SH-SY5Y (cell line): ENCODE measurements at regions not wholly inside any gene's neighbourhood (a gene's known extent, or its start where the extent isn't known, plus 50 kb on each side); places are given as distances from the start of the nearest gene placed in this dataset.

ENCODE experiments used
- GATA2 ChIP-seq: IDR thresholded peaks from 2 replicates; pipeline ENCODE4 v1.6.1; 2011; ENCODE audit warnings: mild to moderate bottlenecking, low read depth, low read length
- GATA3 ChIP-seq: IDR thresholded peaks from 2 replicates; pipeline ENCODE4 v1.6.1; 2011; ENCODE audit warnings: low read depth, mild to moderate bottlenecking, low read length, moderate library complexity

DNA sequence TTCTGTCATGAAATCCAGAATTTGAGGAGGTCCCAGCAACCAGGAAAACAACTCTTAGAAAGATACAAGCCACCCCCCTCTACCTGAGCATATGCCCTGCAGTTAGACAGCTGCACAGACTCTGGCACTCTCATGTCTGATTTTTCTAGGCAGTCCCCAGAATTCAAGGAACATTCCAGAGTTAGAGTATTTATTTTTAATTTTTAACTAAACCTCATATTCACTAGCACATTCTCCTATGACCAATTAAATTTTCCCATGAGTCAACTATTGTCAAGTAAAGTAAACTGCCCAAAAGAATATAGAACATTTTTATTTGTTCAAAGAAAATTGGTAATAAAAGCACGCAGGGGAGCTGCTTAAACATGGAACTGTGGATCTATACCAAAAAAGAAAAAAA, 490.5 kb upstream of the SEMA6A start:
- TF ChIP-seq GATA3 (no peak), GATA2 (no peak)
